ENCODE measurements at regions not wholly inside any gene's neighbourhood (a gene's known extent, or its start where the extent isn't known, plus 50 kb on each side); places are given as distances from the start of the nearest gene placed in this dataset.

DNA sequence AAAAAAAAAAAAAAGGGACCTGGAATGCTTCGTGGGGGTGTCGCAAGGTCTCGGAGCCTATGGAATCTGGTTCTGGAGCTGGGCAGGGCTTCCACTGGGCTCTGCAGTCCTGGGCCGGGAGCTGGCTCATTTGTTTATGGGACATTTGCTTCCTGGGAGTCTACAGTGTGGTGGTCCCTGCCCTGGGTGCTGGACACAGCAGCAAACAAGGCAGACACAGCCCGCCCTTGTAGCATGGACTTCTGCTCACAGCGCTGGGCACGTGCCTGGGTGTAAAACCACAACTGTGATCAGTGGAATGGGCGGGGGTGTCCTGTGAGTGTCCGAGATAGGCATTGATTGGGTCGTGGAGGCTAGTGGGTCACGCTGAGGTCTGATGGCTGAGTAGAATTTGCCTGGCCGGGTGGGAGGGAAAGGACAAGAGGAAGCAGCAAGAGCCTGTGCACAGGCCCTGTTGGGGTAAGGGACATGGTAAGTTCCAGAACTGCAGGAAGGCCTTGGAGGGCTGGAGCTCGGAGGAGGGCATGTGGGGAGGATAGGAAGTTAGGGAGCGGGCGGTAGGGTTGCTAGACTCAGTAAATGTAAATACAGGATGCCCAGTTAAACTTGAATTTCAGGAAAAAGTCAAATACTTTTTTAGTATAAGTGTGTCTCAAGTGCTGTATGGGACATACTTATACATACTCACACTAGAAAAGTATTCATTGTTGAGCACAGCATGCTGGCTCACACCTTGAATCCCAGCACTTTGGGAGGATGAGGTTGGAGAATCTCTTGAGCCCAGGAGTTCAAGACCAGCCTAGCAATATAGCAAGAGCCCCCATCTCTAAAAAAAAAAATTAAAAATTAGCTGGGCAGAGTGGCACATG lies 61.3 kb upstream of the PMEPA1 start:
- Histone ChIP-seq H2AFZ (ENCODE audit: low read length) (no peak overlapping the region), H3K56ac (replicated peaks; ENCODE audit: insufficient read length, low read depth, low read length) (no peak overlapping the region), H3K9me3 (ENCODE audit: insufficient read depth in 2 of 2, low read depth in 1 of 2, low read length in 1 of 2) (no peaks in the 10 kb centered on the region)

More for the DNA sequence above, 61.3 kb upstream of the PMEPA1 start:
- H2BK15ac ChIP-seq (ENCODE audit: low read length): no peak overlapping the region
- H3K23me2 ChIP-seq (ENCODE audit: low read depth, low read length): no peaks in the 10 kb centered on the region
- H4K8ac ChIP-seq (ENCODE audit: extremely low read depth, insufficient read depth, low read length): no peak overlapping the region
- H2BK120ac ChIP-seq (replicated peaks; ENCODE audit: low read depth, low read length): no peak overlapping the region
- H3K4me2 ChIP-seq (ENCODE audit: insufficient read depth in 1 of 2, low read depth in 2 of 2, low read length in 2 of 2): no peak overlapping the region
- no peak overlapping the region for H2AK5ac ChIP-seq (ENCODE audit: low read depth, low read length)
- H4K20me1 ChIP-seq (replicated peaks in 1 of 2; ENCODE audit: control insufficient read depth in 1 of 2, insufficient read depth in 2 of 2, low read length in 2 of 2): no peaks in the 10 kb centered on the region
- 81% methylated on average over 15 of the region's 15 CpGs; no CpG with 5 or more reads in 1 of the 2 experiments for WGBS, 2 experiments (ENCODE audit: extremely low coverage in 1 of 2, insufficient coverage in 1 of 2, insufficient read length in 1 of 2, insufficient replicate concordance in 2 of 2, low coverage in 1 of 2, low lambda C conversion rate in 2 of 2, missing lambda C conversion rate in 1 of 2)
- H3K23ac ChIP-seq (ENCODE audit: insufficient read length): no peak overlapping the region
- H3K4me1 ChIP-seq (replicated peaks in 1 of 4; ENCODE audit: control insufficient read depth in 3 of 4, insufficient read depth in 4 of 4, low read length in 3 of 4): peaks cover 0 to 5% (median 3%) of the 10 kb centered on the region in 4 experiments; a peak in 3 of 7 replicates
- H3K36me3 ChIP-seq (ENCODE audit: control insufficient read depth in 2 of 4, insufficient read depth in 4 of 4, low read length in 3 of 4): no peaks in the 10 kb centered on the region
- H3K27me3 ChIP-seq (replicated peaks in 1 of 4; ENCODE audit: control insufficient read depth in 3 of 4, extremely low read depth in 1 of 4, insufficient read depth in 3 of 4, low read length in 3 of 4): no peaks in the 10 kb centered on the region
- H3K79me2 ChIP-seq (ENCODE audit: control insufficient read depth in 1 of 2, insufficient read depth in 2 of 2, low read length in 2 of 2): no peaks in the 10 kb centered on the region
- no peak overlapping the region for H4K91ac ChIP-seq (replicated peaks; ENCODE audit: insufficient read length, low read length)
- no peak for FAIRE-seq
- no peak overlapping the region for H2BK20ac ChIP-seq (ENCODE audit: low read length)
- H3K4ac ChIP-seq (replicated peaks; ENCODE audit: insufficient read length, low read depth, low read length): no peak overlapping the region
- H3K79me1 ChIP-seq (ENCODE audit: low read depth, low read length): no peaks in the 10 kb centered on the region
- no peak overlapping the region for H2BK5ac ChIP-seq (ENCODE audit: low read depth, low read length)
- no peak overlapping the region for H2BK12ac ChIP-seq (ENCODE audit: low read depth, low read length)
- no peak for DNase-seq (ENCODE audit: low read depth in 1 of 2, low spot score in 2 of 2)
- no peak overlapping the region; the same call in 1 of the 2 replicates for H3K18ac ChIP-seq (ENCODE audit: extremely low read depth, low read length)
- POLR2A ChIA-PET (ENCODE audit: partially characterized antibody): interaction anchor here (1.2 kb wide), 1 partner anchor 73 kb away, joined by 3 read pairs; no protein-coding TSS in a partner anchor
- no peak overlapping the region for H4K5ac ChIP-seq (ENCODE audit: insufficient read length, low read depth, low read length)
- TF ChIP-seq KDM4A (IDR thresholded peaks at IDR 0.05; ENCODE audit: low read depth, low read length, severe bottlenecking) (no peak), CTBP2 (IDR thresholded peaks at IDR 0.05; ENCODE audit: borderline replicate concordance, insufficient read depth, insufficient read length, low read length) (no peak)
- no peak overlapping the region for H3K14ac ChIP-seq (ENCODE audit: insufficient read length)
- CTCF ChIA-PET (ENCODE audit: partially characterized antibody): interaction anchor here (0.7 to 0.8 kb wide), 2 partner anchors 8 to 22 kb away, joined by 3 to 5 read pairs; no protein-coding TSS in a partner anchor
- no peak overlapping the region for H3K4me3 ChIP-seq (ENCODE audit: extremely low read depth in 1 of 4, insufficient read depth in 2 of 4, low read depth in 3 of 4, low read length in 4 of 4)
- no peak overlapping the region for H3K9ac ChIP-seq (replicated peaks in 1 of 4; ENCODE audit: extremely low read depth in 1 of 4, low read depth in 3 of 4, low read length in 3 of 4)
- H3K27ac ChIP-seq (ENCODE audit: low read depth, low read length): no peak overlapping the region

Data from H1 (cell line).